VCaP (cell line): ENCODE measurements at regions not wholly inside any gene's neighbourhood (a gene's known extent, or its start where the extent isn't known, plus 50 kb on each side); places are given as distances from the start of the nearest gene placed in this dataset.
"Not testable (repeated sequence)": the region's sequence is repeated elsewhere in the genome, so short reads cannot be mapped to it uniquely, and the experiment has no call there.

Source experiments
- H3K27ac ChIP-seq: fragments of 450-650 bp; 2 replicates; pipeline ENCODE4 v1.5.1; 2017
- TF ChIP-seq, protein P1 (sequence below): fragments of 450-650 bp; conservative IDR thresholded peaks from 2 replicates; pipeline ENCODE4 v1.5.1; 2017; ENCODE audit warnings: mild to moderate bottlenecking, moderate library complexity

DNA sequence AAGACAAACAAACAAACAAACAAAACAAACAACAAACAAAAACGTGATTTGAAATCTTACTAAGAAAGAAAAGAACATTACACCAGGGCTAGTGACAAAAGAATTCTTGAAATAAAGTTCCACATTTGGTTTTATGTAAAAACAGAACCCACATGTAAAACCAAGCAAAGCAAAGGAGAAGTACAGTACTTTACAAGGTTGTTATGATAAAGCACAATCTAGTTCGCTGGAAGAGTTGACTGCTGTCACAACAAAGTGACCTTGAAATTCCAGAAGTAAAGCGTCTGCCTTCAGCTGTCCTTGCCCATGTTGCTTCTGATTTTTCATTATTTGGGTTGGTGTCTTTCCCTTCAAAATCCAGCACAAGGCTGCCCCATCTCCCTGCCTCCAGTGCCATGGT lies 94.8 kb upstream of the CYRIA start:
- no peak overlapping the region for H3K27ac ChIP-seq

DNA sequence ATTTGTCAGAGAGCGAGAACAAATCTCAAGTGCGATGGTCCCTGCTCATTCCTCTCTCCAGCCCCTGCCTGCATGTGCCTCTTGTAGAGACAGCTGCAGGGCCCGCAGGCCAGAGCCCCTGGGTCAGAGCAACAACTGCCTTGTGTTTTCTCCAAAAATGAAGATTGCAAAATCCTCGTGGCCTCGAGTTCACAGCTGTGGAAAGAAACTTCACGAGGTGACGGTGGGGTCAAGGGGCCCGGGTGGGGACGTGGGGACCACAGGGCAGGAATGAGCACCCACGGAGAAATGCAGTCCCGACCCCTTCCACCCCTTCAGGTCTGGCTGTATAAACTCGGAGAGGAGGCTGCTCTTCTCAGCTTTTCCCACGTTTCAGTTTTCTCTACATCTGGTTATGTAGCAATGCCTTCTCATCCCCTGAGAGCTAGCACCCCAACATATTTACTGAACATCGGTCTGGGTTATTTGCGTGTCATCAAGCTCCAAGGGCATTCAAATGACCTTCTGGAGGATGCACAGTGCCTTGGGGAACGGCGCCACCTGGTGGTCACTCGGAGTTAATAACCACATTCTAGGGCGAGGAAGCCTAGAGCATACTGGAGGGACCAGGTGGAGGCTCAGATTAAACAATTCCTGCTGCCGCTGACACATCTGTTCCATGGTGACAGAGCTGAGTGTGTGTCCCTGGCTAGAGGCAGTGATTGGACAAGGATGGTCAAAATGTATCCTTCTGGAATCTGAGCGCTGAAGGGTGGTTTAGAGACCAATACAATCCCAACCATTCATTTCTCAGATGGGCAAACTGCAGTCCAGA lies 91.4 kb upstream of the CYRIA start:
- H3K27ac ChIP-seq: no peak overlapping the region
- TF ChIP-seq, protein P1, sequence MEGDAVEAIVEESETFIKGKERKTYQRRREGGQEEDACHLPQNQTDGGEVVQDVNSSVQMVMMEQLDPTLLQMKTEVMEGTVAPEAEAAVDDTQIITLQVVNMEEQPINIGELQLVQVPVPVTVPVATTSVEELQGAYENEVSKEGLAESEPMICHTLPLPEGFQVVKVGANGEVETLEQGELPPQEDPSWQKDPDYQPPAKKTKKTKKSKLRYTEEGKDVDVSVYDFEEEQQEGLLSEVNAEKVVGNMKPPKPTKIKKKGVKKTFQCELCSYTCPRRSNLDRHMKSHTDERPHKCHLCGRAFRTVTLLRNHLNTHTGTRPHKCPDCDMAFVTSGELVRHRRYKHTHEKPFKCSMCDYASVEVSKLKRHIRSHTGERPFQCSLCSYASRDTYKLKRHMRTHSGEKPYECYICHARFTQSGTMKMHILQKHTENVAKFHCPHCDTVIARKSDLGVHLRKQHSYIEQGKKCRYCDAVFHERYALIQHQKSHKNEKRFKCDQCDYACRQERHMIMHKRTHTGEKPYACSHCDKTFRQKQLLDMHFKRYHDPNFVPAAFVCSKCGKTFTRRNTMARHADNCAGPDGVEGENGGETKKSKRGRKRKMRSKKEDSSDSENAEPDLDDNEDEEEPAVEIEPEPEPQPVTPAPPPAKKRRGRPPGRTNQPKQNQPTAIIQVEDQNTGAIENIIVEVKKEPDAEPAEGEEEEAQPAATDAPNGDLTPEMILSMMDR: peak; percentile 86

More for the DNA sequence above, 94.8 kb upstream of the CYRIA start:
- TF ChIP-seq, protein P1: no peak

DNA sequence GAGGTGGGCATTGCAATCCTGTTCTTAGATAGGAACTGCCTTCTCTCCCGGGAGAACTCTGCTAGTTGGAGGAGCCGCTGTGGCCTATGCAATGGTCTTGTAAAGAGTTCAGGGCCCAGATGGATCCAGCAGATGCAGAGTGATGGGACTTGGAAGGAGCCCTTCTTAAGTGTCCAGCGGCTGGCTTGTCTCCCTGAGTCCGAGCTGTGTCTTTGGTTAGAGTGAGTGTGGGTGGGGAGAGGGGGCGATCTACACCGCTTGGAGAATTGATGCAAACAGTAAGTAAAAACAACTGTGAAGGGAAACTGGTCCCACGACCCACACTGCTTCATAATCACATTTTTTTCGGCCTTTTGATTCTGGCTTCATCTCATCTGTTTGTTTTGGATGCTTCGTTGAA lies 89.8 kb upstream of the CYRIA start:
- TF ChIP-seq, protein P1: no peak
- no peak overlapping the region for H3K27ac ChIP-seq

DNA sequence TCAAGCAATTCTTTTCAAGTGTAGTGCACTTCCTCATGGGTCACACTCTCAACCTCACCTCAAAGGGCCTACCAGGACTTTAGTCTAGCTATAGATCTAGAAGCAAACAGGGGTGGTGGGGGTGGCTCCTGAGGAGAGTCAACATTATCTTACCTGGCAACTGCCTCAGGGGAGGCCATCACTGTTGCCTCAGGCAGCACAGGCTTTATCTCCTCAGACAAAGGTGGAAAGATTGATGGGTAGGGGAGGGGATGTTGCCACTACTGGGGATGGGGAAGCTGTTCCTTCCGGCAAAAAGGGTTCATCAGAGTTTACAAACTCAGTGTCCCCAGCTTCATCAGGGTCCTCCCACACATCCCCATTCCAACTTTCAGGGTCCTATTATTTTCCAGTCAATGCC lies 87.4 kb upstream of the CYRIA start:
- not testable (repeated sequence) for H3K27ac ChIP-seq

DNA sequence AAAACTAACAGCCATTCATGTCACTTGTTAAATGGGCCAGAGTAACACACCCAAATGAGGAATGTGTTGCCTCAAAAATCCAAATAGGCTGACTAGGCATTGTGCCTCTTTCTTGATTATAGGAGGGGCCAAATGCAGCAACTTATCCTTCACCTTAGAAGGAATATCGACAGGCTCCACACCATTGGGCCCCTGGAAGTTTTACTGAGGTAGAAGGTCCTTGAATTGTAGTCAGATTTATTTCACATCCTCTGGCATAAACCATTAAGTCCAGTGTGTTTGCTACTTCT lies 85.2 kb upstream of the CYRIA start:
- H3K27ac ChIP-seq: not testable (repeated sequence)

DNA sequence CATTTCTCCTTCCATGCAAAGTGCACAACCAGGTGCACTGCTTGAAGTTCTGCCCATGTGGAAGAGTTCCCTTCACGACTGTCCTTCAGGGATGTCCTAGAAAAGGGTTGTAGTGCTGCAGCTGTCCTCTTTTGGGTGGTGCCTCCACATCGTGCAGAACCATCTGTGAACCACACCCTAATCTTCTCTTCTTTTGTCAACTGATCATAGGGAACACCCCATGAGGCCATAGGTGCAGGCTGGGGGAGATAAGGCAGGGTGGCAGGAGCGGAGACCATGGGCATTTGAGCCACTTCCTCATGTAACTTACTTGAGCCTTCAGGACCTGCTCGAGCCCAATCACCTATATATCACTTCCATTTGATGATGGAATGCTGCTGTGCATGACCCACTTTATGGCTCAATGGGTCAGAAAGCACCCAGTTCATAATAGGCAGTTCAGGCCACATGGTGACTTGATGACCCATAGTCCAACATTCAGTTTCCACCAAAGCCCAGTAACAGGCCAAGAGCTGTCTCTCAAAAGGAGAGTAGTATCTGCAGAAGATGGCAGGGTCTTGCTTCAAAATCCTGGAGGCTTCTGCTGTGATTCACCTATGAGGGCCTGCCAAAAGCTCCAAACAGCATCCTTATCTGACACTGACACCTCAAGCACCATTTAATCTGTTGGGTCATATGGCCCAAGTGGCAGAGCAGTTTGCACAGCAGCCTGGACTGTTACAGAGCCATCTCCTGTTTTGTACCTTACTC lies 84.7 kb upstream of the CYRIA start:
- TF ChIP-seq, protein P1: no peak

DNA sequence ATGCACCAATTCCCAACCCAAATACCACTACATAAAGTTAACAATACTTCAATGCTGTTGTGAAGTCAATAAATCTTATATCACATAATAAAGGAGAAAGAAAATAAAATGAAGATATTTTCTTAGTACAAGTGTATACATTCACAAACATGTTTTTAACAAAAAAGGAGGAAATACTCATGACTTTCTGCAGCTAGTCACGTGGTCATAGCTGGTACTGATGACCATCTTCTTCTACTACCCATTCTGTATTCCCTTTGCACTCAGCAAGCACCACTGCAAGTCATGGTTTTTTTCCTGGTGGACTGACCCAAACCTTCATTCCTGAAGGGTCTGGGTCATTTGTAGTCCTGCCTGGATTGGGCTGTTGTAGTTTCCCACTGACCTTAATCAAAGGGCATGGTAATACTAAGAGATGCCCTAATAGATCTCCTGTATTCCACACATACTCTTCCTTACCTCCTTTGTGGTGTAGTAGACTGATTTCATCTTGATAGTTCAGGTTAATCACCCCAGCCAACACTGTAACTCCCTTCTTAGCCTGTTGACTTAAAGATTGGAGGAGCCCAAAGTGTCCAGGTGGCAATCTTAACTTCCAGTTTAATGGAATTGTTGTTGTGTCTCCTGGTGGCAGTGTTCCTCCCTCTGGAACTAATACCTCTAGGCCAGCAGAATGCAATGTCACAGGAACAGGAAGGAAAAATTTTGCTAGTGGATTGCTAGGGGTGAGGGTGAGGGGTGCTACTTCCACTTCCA lies 83.1 kb upstream of the CYRIA start:
- H3K27ac ChIP-seq: not testable (repeated sequence)

More for the DNA sequence above, 84.7 kb upstream of the CYRIA start:
- H3K27ac ChIP-seq: no peak overlapping the region

DNA sequence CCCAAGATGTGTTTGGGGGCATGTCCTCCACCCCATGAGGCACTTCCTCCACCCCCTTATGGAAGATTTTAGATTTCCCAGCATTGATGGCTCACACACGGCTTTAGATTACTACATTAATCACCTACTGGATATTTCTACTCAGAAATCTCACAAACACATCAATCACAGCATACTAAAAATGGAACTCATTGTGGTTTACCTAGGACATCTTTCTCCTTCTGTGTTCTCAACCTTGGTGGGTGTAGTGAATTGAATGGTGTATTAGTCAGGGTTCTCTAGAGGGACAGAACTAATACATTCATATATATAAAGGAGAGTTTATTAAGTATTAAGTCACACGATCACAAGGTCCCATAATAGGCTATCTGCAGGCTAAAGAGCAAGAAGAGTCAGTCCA lies 82.1 kb upstream of the CYRIA start:
- H3K27ac ChIP-seq: no peak overlapping the region

More for the DNA sequence above, 82.1 kb upstream of the CYRIA start:
- TF ChIP-seq, protein P1: no peak
